ENCODE measurements at regions not wholly inside any gene's neighbourhood (a gene's known extent, or its start where the extent isn't known, plus 50 kb on each side); places are given as distances from the start of the nearest gene placed in this dataset.
"Not testable (repeated sequence)": the region's sequence is repeated elsewhere in the genome, so short reads cannot be mapped to it uniquely, and the experiment has no call there.

DNA sequence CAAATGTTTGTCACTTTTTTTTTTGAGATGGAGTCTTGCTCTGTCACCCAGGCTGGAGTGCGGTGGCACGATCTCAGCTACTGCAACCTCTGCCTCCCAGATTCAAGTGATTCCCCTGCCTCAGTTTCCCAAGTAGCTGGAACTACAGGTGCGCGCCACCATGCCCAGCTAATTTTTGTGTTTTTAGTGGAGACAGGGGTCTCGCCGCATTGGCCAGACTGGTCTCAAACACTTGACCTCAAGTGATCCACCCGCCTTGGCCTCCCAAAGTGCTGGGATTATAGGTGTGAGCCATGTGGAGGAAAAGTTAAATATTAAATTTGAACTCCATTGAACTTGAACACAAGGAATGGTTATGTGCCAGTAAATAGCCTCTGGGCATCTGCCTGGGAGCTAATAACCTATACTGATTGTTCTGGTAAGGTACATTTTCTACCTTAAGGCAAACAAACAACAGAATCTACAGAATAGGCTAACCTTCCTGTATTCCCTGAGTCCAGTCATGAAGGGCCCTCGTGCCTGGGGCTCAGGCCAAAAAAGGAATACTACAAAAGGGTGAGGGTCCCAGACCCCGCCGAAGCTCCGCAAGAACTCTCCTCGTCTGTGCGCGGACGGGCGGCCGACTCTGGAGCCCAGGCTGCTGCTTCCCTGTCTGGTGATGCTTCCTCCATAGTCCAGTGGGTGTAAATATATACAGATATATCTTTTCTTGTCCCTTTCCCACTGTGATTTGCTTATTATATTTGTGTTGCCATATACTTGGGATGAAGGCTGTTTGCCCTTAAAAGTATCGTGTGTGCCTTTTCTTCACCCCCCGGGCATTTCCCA, 74.0 kb upstream of the EIF5 start:
- DNase-seq (ENCODE audit: low read depth), result no peak

DNA sequence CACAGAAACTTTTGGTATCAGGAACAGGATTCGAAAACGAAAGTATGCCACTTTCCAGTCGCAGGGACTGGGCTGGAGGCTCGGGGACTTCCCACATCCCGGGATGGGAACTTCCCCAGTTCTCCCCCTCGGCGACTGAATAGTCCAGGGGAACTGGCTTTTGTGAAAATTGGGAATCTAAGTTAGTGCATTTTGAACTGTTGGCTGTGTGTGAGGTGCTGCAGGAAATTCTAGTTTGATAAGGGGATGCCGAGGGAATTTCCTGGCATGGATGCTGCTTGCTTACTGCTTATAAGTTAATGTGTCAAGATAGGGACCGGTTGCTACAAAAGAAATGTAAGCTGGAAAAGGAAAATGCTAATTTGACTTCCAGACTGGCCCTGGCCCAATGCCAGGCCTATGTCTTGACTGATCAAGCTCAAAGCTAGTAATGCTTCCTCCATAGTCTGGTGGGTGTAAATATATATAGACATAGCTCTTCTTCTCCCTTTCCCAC, 73.4 kb upstream of the EIF5 start:
- DNase-seq (ENCODE audit: low read depth), result peak; percentile 46

DNA sequence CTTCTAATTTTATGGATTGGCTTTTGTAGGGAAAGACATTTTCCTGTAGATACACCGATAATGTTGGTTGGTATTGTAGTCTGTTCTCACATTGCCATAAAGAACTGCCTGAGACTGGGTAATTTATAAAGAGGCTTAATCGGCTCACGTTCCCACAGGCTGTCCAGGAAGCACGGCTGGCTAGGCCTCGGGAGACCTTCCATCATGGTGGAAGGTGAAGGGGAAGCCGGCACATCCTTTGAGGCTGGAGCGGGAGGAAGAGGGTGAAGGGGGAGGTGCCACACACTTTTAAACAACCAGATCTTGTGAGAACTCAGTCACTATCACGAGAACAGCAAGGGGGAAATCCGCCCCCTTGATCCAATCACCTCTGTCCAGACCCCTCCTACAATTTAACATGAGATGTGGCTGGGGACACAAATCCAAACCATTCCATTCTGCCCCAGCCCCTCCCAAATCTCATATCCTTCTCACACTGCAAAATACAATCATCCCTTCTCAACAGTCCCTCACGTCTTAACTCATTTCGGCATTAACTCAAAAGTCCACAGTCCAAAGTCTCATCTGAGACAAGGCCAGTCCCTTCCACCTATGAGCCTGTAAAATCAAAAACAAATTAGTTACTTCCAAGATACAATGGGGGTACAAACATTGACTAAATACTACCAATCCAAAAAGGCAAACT, 66.7 kb upstream of the EIF5 start:
- DNase-seq (ENCODE audit: low read depth), result no peak

DNA sequence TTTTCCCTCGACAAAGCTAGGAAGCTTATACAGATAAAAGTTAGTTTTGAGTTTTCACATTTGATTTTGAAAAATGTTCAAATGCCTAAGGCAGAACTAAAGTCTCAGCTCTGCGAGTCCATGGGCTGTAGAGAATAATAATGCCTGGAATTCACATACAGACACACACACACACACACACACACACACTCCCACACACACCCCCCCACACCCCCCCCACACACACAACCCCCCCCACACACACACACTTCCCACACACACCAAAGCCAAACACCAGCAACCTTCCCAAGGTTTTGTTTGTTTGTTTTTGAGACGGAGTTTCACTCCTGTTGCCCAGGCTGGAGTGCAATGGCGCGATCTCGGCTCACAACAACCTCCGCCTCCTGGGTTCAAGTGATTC, 62.8 kb upstream of the EIF5 start:
- no peak for DNase-seq (ENCODE audit: low read depth)

DNA sequence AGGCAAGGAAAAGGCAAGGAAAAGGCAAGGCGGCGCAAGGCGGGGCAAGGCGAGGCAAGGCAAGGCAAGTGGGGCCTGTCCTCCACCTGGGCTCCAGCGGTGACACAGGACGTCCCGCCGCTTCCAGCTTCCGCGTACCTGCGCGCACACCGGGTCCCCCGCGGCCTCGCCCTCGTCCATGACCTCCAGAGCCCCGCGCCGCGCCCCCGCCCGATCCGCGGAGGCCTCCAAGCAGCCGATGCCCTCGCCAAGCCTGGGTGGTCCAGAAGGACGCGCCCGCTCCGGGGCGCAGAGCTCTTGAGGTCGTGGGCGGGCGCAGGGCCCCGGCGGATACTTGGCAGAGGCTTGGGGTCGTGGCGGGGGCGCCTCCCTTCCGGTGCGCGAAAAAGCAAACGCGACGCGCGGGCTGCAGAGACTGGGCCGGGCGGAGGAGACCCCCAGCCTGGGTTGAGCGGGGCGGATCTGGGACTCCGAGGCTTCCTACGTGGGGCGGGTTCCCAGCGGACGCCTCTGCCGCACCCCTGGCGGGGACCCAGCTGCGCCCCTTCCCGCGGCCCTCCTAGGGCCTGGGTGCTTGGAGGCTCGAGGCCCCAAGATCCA, 60.8 kb upstream of the EIF5 start:
- no peak for DNase-seq (ENCODE audit: low read depth)

DNA sequence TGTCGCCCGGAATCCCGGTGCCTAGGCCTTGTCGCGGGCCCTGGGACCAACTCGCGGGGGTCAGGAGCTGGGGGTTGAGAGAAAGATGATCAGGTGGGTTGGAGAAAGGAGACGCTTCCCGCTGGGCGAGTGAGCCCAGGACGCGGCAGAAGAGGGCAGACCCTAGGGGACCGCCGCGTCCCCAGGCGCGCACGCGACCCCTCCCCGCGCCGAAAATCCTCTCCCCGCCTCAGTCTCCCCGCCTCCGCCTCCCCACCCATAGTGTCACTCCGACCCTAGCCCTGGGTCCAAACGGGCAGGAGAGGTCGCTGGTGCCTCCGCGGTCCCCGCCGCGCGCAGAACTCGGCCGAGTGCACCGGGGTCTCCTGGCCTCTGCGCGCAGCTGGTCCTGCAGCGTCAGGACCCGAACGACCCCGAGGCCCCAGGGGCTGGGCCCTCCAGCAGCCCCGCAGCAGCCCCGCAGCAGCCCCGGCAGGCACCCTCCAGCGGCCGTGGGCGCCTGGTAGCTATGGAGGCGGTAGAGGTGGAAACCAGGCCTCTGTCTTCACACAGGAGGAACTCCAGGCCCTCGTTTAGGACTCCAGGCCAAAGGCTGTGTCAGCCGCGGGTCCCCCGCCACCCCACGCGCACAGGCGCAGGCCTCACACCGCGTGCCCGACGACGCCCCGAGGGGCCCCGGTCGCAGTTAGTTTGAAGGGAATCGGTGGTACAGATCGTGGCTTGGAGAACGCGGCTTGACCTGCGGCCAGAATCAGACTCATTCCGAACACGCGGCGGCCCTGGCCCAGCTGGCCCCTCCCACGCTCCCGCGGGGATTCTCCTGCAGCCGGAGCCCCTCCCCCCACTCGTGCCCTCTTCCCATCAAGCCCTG, 60.1 kb upstream of the EIF5 start:
- no peak for DNase-seq (ENCODE audit: low read depth)

DNA sequence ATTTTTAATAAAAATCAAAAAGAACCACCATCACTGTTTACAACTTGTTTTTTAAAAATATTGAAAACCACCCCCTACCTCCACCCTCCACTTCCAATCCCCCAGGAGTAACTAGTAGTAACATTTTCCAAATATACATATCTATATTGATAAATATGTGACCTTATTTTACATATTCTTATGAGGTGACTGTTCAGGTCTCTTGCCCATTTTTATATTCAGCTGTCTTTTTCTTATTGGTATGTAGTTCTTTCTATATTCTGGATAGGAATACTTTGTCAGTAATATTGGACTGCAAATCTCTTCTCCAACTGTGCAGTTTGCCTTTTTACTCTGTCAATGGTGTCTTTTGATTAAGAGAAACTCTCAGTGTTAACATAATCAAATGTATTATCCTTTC, 59.0 kb upstream of the EIF5 start:
- DNase-seq (ENCODE audit: low read depth), result no peak

DNA sequence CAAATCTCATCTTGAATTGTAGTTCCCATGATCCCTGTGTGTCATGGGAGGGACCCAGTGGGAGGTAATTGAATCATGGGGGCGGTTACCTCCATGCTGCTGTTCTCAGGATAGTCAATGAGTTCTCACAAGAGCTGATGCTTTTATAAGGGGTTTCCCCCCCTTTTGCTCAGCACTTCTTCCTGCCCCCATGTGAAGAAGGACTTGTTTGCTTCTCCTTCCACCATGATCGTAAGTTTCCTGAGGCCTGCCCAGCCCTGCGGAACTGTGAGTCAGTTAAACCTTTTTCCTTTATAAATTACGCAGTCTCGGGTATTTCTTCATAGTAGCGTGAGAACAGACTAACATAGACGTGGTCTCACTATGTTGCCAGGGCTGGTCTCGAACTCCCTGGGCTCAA, 56.1 kb upstream of the EIF5 start:
- DNase-seq (ENCODE audit: low read depth), result no peak

DNA sequence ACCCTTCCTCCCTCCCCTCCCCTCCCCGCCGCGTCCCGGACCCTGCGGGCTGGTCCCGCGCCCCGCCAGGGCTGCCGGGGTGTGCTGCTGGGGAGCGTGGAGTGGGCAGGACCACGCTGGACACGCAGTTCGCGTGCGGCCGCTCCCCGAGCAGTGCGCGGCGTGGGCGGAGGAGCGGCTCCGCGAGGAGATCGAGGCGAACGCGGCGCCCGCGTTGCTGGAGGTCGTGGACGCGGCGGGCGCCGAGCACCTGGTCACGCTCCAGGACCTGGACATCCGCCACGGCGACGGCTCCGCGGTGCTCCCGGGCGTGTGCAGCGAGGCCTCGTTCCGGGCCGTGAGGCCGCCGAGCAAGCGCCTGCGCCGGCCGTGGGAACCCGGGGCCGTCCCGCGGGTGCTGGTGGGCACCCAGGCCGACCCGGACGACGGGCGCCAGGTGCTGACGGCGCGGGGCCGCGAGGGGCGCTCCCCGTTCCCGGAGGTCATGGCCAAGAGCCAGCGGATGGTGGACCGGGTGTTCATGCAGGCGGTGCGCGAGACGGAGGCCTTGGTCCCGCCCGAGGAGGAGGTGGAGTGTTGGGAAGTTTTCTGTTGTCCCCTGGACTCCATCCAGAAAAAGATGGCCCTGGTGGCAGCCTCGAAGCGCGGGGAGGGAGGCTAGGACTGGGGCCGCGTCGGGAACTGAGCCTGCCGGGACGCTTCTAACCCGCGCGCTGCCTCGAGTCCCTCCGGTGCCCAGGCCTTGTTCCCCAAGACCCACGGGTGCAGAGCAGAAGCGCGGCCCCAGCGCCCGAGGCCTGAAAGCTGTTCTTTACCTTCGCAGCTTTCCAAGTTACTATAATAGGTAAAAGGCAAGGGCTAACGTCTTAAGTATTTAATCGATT, 54.7 kb upstream of the EIF5 start:
- DNase-seq (ENCODE audit: low read depth), result no peak

DNA sequence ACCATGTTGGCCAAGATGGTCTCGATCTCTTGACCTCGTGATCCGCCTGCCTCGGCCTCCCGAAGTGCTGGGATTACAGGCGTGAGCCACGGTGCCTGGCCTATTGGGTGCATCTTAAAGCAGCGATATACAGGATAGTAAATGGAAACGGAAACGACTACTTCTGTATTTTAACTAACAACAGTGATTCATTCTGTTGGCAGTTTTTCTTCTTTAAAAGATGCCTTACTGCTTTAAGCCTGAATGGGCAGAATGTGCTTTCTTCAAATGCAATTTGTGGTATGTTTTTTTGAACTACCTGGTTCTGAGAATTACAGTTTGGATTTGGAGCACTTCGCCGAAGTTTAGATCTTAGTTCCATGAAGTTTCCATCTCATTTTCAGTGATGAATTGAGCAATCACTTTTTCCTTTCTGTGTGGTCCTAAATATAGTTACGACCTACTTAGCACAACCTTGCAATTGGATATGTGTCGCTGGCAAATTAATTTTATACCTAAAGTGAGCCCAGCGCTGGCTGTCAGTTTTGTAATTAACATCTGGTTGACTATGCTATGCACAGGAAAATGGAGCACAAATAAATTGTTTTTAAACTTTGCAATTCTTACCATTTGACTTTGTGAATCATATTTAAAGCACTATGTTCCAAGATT, 53.6 kb upstream of the EIF5 start:
- DNase-seq (ENCODE audit: low read depth), result no peak

DNA sequence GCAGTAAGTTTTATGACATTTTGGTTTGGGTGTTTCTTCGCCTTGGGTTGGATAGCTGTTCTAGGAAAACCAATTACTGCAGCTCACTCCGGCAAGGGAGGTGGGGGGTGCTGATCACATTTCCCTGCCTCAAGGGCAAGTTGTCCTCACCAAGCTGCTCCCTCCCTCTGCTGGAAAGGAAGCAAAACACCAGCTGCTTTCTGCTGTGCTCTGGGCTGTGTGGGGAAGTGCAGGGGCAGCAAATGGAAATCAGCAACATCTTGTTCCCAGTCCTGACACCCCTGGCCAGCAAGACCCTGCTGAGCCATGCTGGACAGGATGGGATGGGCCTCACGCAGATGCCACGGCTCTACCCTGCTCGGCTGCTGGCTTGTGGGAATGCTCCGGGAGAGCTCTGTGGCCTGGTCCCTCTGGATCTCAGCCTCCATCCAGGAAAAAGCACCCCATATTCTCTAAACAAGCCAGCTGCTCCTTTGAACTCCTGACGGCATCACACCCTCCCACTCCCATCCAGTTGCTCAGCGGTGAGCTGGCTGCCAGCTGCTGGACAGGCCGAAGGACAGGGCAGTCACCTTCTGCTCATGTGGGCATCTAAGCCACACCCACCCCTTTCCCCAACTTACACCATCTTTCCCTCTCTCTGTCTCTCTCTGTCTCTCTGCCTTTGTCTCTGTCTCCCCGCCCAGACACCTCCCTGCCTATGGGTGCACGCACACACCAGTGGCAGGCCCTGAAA, 52.4 kb upstream of the EIF5 start:
- peak; percentile 65 for DNase-seq (ENCODE audit: low read depth)

DNA sequence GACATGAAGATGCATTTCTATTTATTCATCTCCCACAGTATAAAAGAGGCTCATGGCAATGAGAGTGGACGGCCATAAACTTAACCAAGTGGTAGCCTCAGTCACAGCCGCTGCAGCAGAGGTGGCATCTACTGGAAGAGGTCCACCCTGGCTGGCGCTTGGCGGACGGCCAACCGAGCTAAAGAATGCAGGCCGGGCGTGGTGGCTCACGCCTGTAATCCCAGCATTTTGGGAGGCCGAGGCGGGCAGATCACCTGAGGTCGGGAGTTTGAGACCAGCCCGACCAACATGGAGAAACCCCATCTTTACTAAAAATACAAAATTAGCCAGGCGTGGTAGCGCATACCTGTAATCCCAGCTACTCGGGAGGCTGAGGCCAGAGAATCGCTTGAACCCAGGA, 51.7 kb upstream of the EIF5 start:
- DNase-seq (ENCODE audit: low read depth), result not testable (repeated sequence)

DNA sequence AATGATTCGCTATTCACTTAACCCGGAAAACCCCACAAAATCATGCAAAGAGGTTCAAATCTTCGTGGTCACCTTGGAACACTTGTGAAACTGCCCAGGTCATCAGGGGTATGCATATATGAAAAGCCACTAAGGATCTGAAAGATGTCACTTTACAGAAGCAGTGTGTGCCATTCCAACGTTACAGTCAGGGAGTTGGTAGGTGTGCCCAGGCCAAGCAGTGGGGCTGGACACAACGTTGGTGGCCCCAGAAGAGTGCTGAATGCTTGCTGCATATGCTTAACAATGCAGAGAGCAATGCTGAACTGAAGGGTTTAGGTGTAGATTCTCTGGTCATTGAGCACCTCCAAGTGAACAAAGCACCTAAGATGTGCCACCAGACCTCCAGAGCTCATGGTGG, 51.1 kb upstream of the EIF5 start:
- DNase-seq (ENCODE audit: low read depth), result no peak

DNA sequence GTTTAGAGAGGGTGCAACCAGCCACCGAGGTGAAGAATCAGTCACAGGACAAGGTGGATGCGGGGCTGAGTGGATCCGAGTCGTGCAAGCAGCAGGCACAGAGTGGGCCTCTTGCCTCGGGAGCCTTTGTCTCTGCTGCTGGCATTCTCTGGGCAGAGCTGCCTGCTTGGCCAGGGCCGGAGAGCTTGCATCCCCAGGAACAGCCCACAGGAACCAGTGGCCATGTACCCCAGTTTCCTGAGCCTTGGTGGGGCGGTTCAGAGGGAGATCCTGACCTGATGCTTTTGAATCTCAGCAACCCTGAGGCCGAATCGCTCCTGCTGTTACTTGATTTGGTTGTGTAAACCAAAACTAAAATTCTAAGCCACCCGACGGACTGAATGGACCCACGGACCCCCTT, 50.1 kb upstream of the EIF5 start:
- no peak for DNase-seq (ENCODE audit: low read depth)

Data from myocyte (in vitro differentiated cells).